Adrenal gland (tissue), 5 donors: ENCODE measurements at regions not wholly inside any gene's neighbourhood (a gene's known extent, or its start where the extent isn't known, plus 50 kb on each side); places are given as distances from the start of the nearest gene placed in this dataset.

ENCODE experiments used
- POLR2A ChIP-seq, 2 donors: fragments of 450-650 bp; IDR thresholded peaks; one replicate each; pipeline ENCODE4 v1.6.1; 2017; ENCODE audit warnings: antibody characterized with exemption in 2 of 2, mild to moderate bottlenecking in 2 of 2, moderate library complexity in 1 of 2
- TF ChIP-seq, protein P1 (sequence below), 6 experiments: fragments of 450-650 bp in 4 of 6; fragments of 200-600 bp in 2 of 6; sonication (generic) in 1 of 6; IDR thresholded peaks; 1 replicate in 5 of 6; 2 replicates in 1 of 6; pipeline versions ENCODE4 v1.5.1 to v1.8.0; 2016 to 2021; ENCODE audit warnings: antibody characterized with exemption in 6 of 6, mild to moderate bottlenecking in 2 of 6, moderate library complexity in 1 of 6
- donor health status: DM: no; HTN: no; CAD: no.

GRCh38 chr4:128510850-128511249 is 223.2 kb upstream of the PGRMC2 start:
- TF ChIP-seq, protein P1, sequence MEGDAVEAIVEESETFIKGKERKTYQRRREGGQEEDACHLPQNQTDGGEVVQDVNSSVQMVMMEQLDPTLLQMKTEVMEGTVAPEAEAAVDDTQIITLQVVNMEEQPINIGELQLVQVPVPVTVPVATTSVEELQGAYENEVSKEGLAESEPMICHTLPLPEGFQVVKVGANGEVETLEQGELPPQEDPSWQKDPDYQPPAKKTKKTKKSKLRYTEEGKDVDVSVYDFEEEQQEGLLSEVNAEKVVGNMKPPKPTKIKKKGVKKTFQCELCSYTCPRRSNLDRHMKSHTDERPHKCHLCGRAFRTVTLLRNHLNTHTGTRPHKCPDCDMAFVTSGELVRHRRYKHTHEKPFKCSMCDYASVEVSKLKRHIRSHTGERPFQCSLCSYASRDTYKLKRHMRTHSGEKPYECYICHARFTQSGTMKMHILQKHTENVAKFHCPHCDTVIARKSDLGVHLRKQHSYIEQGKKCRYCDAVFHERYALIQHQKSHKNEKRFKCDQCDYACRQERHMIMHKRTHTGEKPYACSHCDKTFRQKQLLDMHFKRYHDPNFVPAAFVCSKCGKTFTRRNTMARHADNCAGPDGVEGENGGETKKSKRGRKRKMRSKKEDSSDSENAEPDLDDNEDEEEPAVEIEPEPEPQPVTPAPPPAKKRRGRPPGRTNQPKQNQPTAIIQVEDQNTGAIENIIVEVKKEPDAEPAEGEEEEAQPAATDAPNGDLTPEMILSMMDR (IDR thresholded peaks at IDR 0.05), result no peak
- no peak for TF ChIP-seq POLR2A (IDR thresholded peaks at IDR 0.05)
